GM23248 (cell line): ENCODE measurements at regions not wholly inside any gene's neighbourhood (a gene's known extent, or its start where the extent isn't known, plus 50 kb on each side); places are given as distances from the start of the nearest gene placed in this dataset.

ENCODE experiments used
- DNase-seq: peaks from one replicate; pipeline ENCODE4 v3.0.0-alpha.2; 2015
- H2AFZ ChIP-seq: fragments of 200-600 bp; sonication (generic); 2 replicates; pipeline ENCODE4 v1.6.1; 2016; ENCODE audit warnings: antibody characterized with exemption
- H3F3A ChIP-seq: fragments of 200-600 bp; sonication (generic); 2 replicates; pipeline ENCODE4 v1.6.1; 2016; ENCODE audit warnings: mild to moderate bottlenecking, antibody characterized with exemption, mixed run types; ENCODE audit not compliant: insufficient read depth
- H3K27ac ChIP-seq: fragments of 200-600 bp; sonication (generic); 2 replicates; pipeline ENCODE4 v1.5.1; 2016; ENCODE audit warnings: mild to moderate bottlenecking
- H3K27me3 ChIP-seq: fragments of 200-600 bp; sonication (generic); replicated peaks from 2 replicates; pipeline ENCODE4 v1.6.1; 2016; ENCODE audit warnings: mild to moderate bottlenecking; ENCODE audit not compliant: insufficient read depth
- H3K36me3 ChIP-seq: fragments of 200-600 bp; sonication (generic); 2 replicates; pipeline ENCODE4 v1.6.1; 2016; ENCODE audit warnings: low read depth, mild to moderate bottlenecking
- H3K4me1 ChIP-seq: fragments of 200-600 bp; sonication (generic); 2 replicates; pipeline ENCODE4 v1.6.1; 2016; ENCODE audit warnings: mild to moderate bottlenecking; ENCODE audit not compliant: insufficient read depth
- H3K4me2 ChIP-seq: fragments of 200-600 bp; sonication (generic); one replicate; pipeline ENCODE4 v1.6.1; 2016; ENCODE audit warnings: mild to moderate bottlenecking; ENCODE audit not compliant: unreplicated experiment
- H3K4me3 ChIP-seq: fragments of 200-600 bp; sonication (generic); 2 replicates; pipeline ENCODE4 v1.5.1; 2016; ENCODE audit warnings: mild to moderate bottlenecking
- H3K79me2 ChIP-seq: fragments of 200-600 bp; sonication (generic); 2 replicates; pipeline ENCODE4 v1.6.1; 2016; ENCODE audit warnings: mild to moderate bottlenecking; ENCODE audit not compliant: insufficient read depth
- H3K9ac ChIP-seq: fragments of 200-600 bp; sonication (generic); 2 replicates; pipeline ENCODE4 v1.6.1; 2016; ENCODE audit warnings: mild to moderate bottlenecking
- H3K9me2 ChIP-seq: fragments of 200-600 bp; sonication (generic); 2 replicates; pipeline ENCODE4 v1.6.1; 2016; ENCODE audit warnings: mixed run types, mild to moderate bottlenecking, moderate library complexity; ENCODE audit not compliant: insufficient read depth
- H3K9me3 ChIP-seq: fragments of 200-600 bp; sonication (generic); one replicate; pipeline ENCODE4 v1.6.1; 2017; ENCODE audit warnings: low read depth
- H4K20me1 ChIP-seq: fragments of 200-600 bp; sonication (generic); 2 replicates; pipeline ENCODE4 v1.6.0; 2016; ENCODE audit not compliant: insufficient read depth
- EZH2 ChIP-seq: fragments of 200-600 bp; sonication (generic); IDR thresholded peaks from 2 replicates; pipeline ENCODE4 v1.6.1; 2018; ENCODE audit warnings: antibody characterized with exemption, mild to moderate bottlenecking; ENCODE audit not compliant: insufficient read depth, poor library complexity, severe bottlenecking
- EZH2phosphoT487 ChIP-seq: fragments of 200-600 bp; sonication (generic); IDR thresholded peaks from 2 replicates; pipeline ENCODE4 v1.6.1; 2018; ENCODE audit warnings: antibody characterized with exemption, moderate library complexity, mild to moderate bottlenecking, low read depth; ENCODE audit not compliant: insufficient read depth
- WGBS, 2 experiments: methylation state at CpG; one replicate each; pipeline ENCODE4 v1.1.6; 2015 to 2017; ENCODE audit warnings: low lambda C conversion rate in 2 of 2, low coverage in 1 of 2; ENCODE audit errors: missing lambda C conversion rate in 2 of 2; 5-methylcytosine and 5-hydroxymethylcytosine counted together
- in situ Hi-C: fragments of 300-500 bp; cut with MboI; formaldehyde crosslinking; loops from 2 replicates; pipeline ENCODE4 v1.15.0; 2020

GRCh38 chr2:128982670-128983069, 664.0 kb upstream of the HS6ST1 start:
- no peak overlapping the region for H3K9ac ChIP-seq
- WGBS, 2 experiments = 31 to 40% methylated on average over 4 of the region's 4 CpGs
- no peaks in the 10 kb centered on the region for H3K4me1 ChIP-seq
- no peak for DNase-seq
- H3K4me2 ChIP-seq = no peak overlapping the region
- no peak overlapping the region for H3K4me3 ChIP-seq
- H3K79me2 ChIP-seq = no peaks in the 10 kb centered on the region
- no peaks in the 10 kb centered on the region for H3K36me3 ChIP-seq
- no peak overlapping the region for H2AFZ ChIP-seq
- no peaks in the 10 kb centered on the region for H4K20me1 ChIP-seq
- no peak overlapping the region for H3K27ac ChIP-seq
- in situ Hi-C loops = no loop called here
- H3K9me2 ChIP-seq = no peaks in the 10 kb centered on the region
- no peaks in the 10 kb centered on the region for H3K27me3 ChIP-seq
- no peaks in the 10 kb centered on the region for H3F3A ChIP-seq
- no peaks in the 10 kb centered on the region for H3K9me3 ChIP-seq
- no peak for TF ChIP-seq EZH2
- TF ChIP-seq EZH2phosphoT487 = no peak

GRCh38 chr2:128983094-128983493, 664.4 kb upstream of the HS6ST1 start:
- in situ Hi-C loops = no loop called here
- TF ChIP-seq EZH2phosphoT487 (no peak), EZH2 (no peak)
- H3K27me3 ChIP-seq = no peaks in the 10 kb centered on the region
- H3K79me2 ChIP-seq = no peaks in the 10 kb centered on the region
- no peaks in the 10 kb centered on the region for H3F3A ChIP-seq
- DNase-seq = no peak
- H4K20me1 ChIP-seq = no peaks in the 10 kb centered on the region
- no peak overlapping the region for H2AFZ ChIP-seq
- 0 to 6% methylated on average over 2 of the region's 2 CpGs for WGBS, 2 experiments
- H3K4me3 ChIP-seq = no peak overlapping the region
- H3K9ac ChIP-seq = no peak overlapping the region
- H3K9me3 ChIP-seq = no peaks in the 10 kb centered on the region
- no peaks in the 10 kb centered on the region for H3K36me3 ChIP-seq
- no peak overlapping the region for H3K4me2 ChIP-seq
- no peaks in the 10 kb centered on the region for H3K4me1 ChIP-seq
- H3K27ac ChIP-seq = no peak overlapping the region
- no peaks in the 10 kb centered on the region for H3K9me2 ChIP-seq

- Histone ChIP-seq H3K79me2 (no peaks in the 10 kb centered on the region), H2AFZ (no peak overlapping the region), H3K4me1 (no peaks in the 10 kb centered on the region), H3F3A (no peaks in the 10 kb centered on the region), H3K36me3 (no peaks in the 10 kb centered on the region), H3K27me3 (no peaks in the 10 kb centered on the region), H3K27ac (no peak overlapping the region), H3K9me2 (no peaks in the 10 kb centered on the region), H3K9me3 (no peaks in the 10 kb centered on the region), H3K4me3 (no peak overlapping the region), H3K4me2 (no peak overlapping the region), H4K20me1 (no peaks in the 10 kb centered on the region), H3K9ac (no peak overlapping the region)
- 7 to 10% methylated on average over 2 of the region's 2 CpGs for WGBS, 2 experiments
- in situ Hi-C loops = no loop called here
- TF ChIP-seq EZH2phosphoT487 (no peak), EZH2 (no peak)
- no peak for DNase-seq
Measured at GRCh38 chr2:128984081-128984480, 665.4 kb upstream of the HS6ST1 start.

GRCh38 chr2:128984855-128985254, 666.2 kb upstream of the HS6ST1 start:
- no peak for DNase-seq
- no peaks in the 10 kb centered on the region for H3K36me3 ChIP-seq
- H3K4me2 ChIP-seq = no peak overlapping the region
- no peaks in the 10 kb centered on the region for H4K20me1 ChIP-seq
- no peaks in the 10 kb centered on the region for H3K79me2 ChIP-seq
- no peak overlapping the region for H2AFZ ChIP-seq
- H3K27me3 ChIP-seq = no peaks in the 10 kb centered on the region
- H3K4me1 ChIP-seq = no peaks in the 10 kb centered on the region
- H3F3A ChIP-seq = no peaks in the 10 kb centered on the region
- in situ Hi-C loops = no loop called here
- no peak overlapping the region for H3K4me3 ChIP-seq
- no peak for TF ChIP-seq EZH2phosphoT487
- no peak for TF ChIP-seq EZH2
- no peak overlapping the region for H3K27ac ChIP-seq
- no peak overlapping the region for H3K9ac ChIP-seq
- H3K9me2 ChIP-seq = no peaks in the 10 kb centered on the region
- 49 to 52% methylated on average over 8 of the region's 8 CpGs for WGBS, 2 experiments
- H3K9me3 ChIP-seq = no peaks in the 10 kb centered on the region
